KMS-11 (cell line): ENCODE measurements at regions not wholly inside any gene's neighbourhood (a gene's known extent, or its start where the extent isn't known, plus 50 kb on each side); places are given as distances from the start of the nearest gene placed in this dataset.

ENCODE experiments used
- H2AFZ ChIP-seq: fragments of 200-600 bp; sonication (generic); 2 replicates; pipeline ENCODE4 v1.6.1; 2016; ENCODE audit warnings: antibody characterized with exemption, mixed run types, low read depth
- H3K27ac ChIP-seq: fragments of 200-600 bp; sonication (generic); 2 replicates; pipeline ENCODE4 v1.6.1; 2016; ENCODE audit warnings: mild to moderate bottlenecking, mixed run types
- H3K27me3 ChIP-seq: fragments of 200-600 bp; sonication (generic); 2 replicates; pipeline ENCODE4 v1.6.1; 2017; ENCODE audit warnings: mild to moderate bottlenecking, low read depth, mixed run types, moderate library complexity; ENCODE audit not compliant: insufficient read depth
- H3K36me3 ChIP-seq: fragments of 200-600 bp; sonication (generic); 2 replicates; pipeline ENCODE4 v1.6.1; 2017; ENCODE audit warnings: mild to moderate bottlenecking, mixed run types; ENCODE audit not compliant: insufficient read depth
- H3K4me1 ChIP-seq: fragments of 200-600 bp; sonication (generic); 2 replicates; pipeline ENCODE4 v1.6.1; 2016; ENCODE audit warnings: mild to moderate bottlenecking, low read depth, mixed run types; ENCODE audit not compliant: poor library complexity, severe bottlenecking
- H3K4me2 ChIP-seq: fragments of 200-600 bp; sonication (generic); 2 replicates; pipeline ENCODE4 v1.7.0; 2016; ENCODE audit warnings: mild to moderate bottlenecking, mixed run types
- H3K4me3 ChIP-seq: fragments of 200-600 bp; sonication (generic); IDR thresholded peaks from 2 replicates; pipeline ENCODE4 v1.6.1; 2017; ENCODE audit warnings: low read depth, low read length, mixed read lengths; ENCODE audit not compliant: insufficient read depth
- H3K79me2 ChIP-seq: fragments of 200-600 bp; sonication (generic); 2 replicates; pipeline ENCODE4 v1.6.1; 2016; ENCODE audit warnings: low read depth, mixed run types; ENCODE audit not compliant: insufficient read depth
- H3K9ac ChIP-seq: fragments of 200-600 bp; sonication (generic); 2 replicates; pipeline ENCODE4 v1.6.1; 2016; ENCODE audit warnings: mild to moderate bottlenecking, mixed run types
- H4K20me1 ChIP-seq: fragments of 200-600 bp; sonication (generic); 2 replicates; pipeline ENCODE4 v1.6.1; 2016; ENCODE audit warnings: mild to moderate bottlenecking, mixed run types; ENCODE audit not compliant: insufficient read depth
- CTCF ChIP-seq: fragments of 200-600 bp; sonication (generic); conservative IDR thresholded peaks from 2 replicates; pipeline ENCODE4 v1.6.1; 2017; ENCODE audit warnings: low read depth, mild to moderate bottlenecking, antibody characterized with exemption, low read length, moderate library complexity, mixed read lengths

GRCh38 chr14:53858345-53858684 lies 98.3 kb downstream of the BMP4 start:
- Histone ChIP-seq H3K36me3 (no peaks in the 10 kb centered on the region), H3K27ac (no peak overlapping the region), H3K27me3 (no peaks in the 10 kb centered on the region), H3K4me1 (no peaks in the 10 kb centered on the region), H3K4me2 (no peak overlapping the region), H2AFZ (no peak overlapping the region), H3K4me3 (no peak overlapping the region), H3K79me2 (no peaks in the 10 kb centered on the region), H4K20me1 (no peaks in the 10 kb centered on the region), H3K9ac (no peak overlapping the region)
- TF ChIP-seq CTCF = no peak

- Histone ChIP-seq H2AFZ (no peak overlapping the region), H3K79me2 (no peaks in the 10 kb centered on the region), H3K27me3 (no peaks in the 10 kb centered on the region), H3K4me2 (no peak overlapping the region), H3K9ac (no peak overlapping the region), H3K4me3 (no peak overlapping the region), H3K4me1 (no peaks in the 10 kb centered on the region), H3K27ac (no peak overlapping the region), H3K36me3 (no peaks in the 10 kb centered on the region), H4K20me1 (no peaks in the 10 kb centered on the region)
- TF ChIP-seq CTCF = no peak
These were observed 98.8 kb downstream of the BMP4 start for GRCh38 chr14:53857625-53858344.

GRCh38 chr14:53855574-53855973 lies 101.1 kb downstream of the BMP4 start:
- no peaks in the 10 kb centered on the region for H4K20me1 ChIP-seq
- TF ChIP-seq CTCF = no peak
- H3K9ac ChIP-seq = no peak overlapping the region
- H3K4me2 ChIP-seq = no peak overlapping the region
- H3K36me3 ChIP-seq = no peaks in the 10 kb centered on the region
- no peak overlapping the region for H2AFZ ChIP-seq
- no peak overlapping the region for H3K4me3 ChIP-seq
- no peaks in the 10 kb centered on the region for H3K79me2 ChIP-seq
- no peaks in the 10 kb centered on the region for H3K4me1 ChIP-seq
- H3K27ac ChIP-seq = no peak overlapping the region
- no peaks in the 10 kb centered on the region for H3K27me3 ChIP-seq

GRCh38 chr14:53855127-53855526 lies 101.5 kb downstream of the BMP4 start:
- no peaks in the 10 kb centered on the region for H3K4me1 ChIP-seq
- H3K4me2 ChIP-seq = no peak overlapping the region
- H3K9ac ChIP-seq = no peak overlapping the region
- H3K27ac ChIP-seq = no peak overlapping the region
- H3K27me3 ChIP-seq = no peaks in the 10 kb centered on the region
- H3K4me3 ChIP-seq = no peak overlapping the region
- no peaks in the 10 kb centered on the region for H3K36me3 ChIP-seq
- no peak for TF ChIP-seq CTCF
- H2AFZ ChIP-seq = no peak overlapping the region
- no peaks in the 10 kb centered on the region for H4K20me1 ChIP-seq
- no peaks in the 10 kb centered on the region for H3K79me2 ChIP-seq
